Subcutaneous abdominal adipose tissue (tissue), 5 donors: ENCODE measurements at regions not wholly inside any gene's neighbourhood (a gene's known extent, or its start where the extent isn't known, plus 50 kb on each side); places are given as distances from the start of the nearest gene placed in this dataset.
"Not testable (repeated sequence)": the region's sequence is repeated elsewhere in the genome, so short reads cannot be mapped to it uniquely, and the experiment has no call there.

Experiments used
- H3K27ac ChIP-seq: one replicate; pipeline ENCODE4 v1.7.0; 2013; ENCODE audit warnings: low read depth, mild to moderate bottlenecking, inconsistent platforms, low read length, moderate library complexity
- H3K27me3 ChIP-seq, 5 donors: one replicate each; pipeline ENCODE4 v1.7.0; 2013; ENCODE audit warnings: low read length in 5 of 5, inconsistent platforms in 1 of 5; ENCODE audit not compliant: control insufficient read depth in 5 of 5, insufficient read depth in 4 of 5
- H3K36me3 ChIP-seq, 5 donors: one replicate each; pipeline ENCODE4 v1.7.0; 2013; ENCODE audit warnings: low read length in 5 of 5; ENCODE audit not compliant: control insufficient read depth in 5 of 5, insufficient read depth in 5 of 5
- H3K4me1 ChIP-seq, 5 donors: one replicate each; pipeline ENCODE4 v1.7.0; 2013; ENCODE audit warnings: low read length in 5 of 5, mild to moderate bottlenecking in 3 of 5, moderate library complexity in 1 of 5; ENCODE audit not compliant: control insufficient read depth in 5 of 5, insufficient read depth in 5 of 5
- H3K4me3 ChIP-seq, 5 donors: one replicate each; pipeline ENCODE4 v1.7.0; 2013; ENCODE audit warnings: low read length in 5 of 5, low read depth in 1 of 5
- H3K9ac ChIP-seq, 5 donors: one replicate each; pipeline ENCODE4 v1.7.0; 2013; ENCODE audit warnings: low read length in 5 of 5, mild to moderate bottlenecking in 4 of 5, moderate library complexity in 3 of 5
- H3K9me3 ChIP-seq, 5 donors: one replicate each; pipeline ENCODE4 v1.7.0; 2013; ENCODE audit warnings: low read length in 5 of 5; ENCODE audit not compliant: control insufficient read depth in 5 of 5
- donor health status: healthy.
- donor health status: healthy.
- donor health status: healthy.
- donor health status: healthy.
- donor health status: healthy.

DNA sequence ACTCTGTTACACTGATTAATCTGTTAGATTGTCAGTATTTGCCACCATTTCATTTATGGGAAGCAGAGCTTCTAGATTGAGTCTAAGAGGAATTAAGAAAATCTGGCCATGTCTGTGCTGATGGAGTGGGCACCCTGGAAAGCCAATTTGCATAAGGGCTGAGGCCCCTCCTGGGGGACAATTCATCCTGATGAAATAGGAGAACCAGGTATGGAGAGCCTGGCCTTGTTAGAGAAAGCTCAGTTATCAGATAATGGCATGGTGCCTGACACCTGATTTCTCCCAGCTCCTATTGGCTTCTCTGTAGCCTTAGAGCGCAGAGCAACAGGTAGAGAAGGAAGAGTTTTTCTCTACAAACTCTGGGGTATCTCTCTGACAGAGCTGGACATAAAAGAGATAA lies 114.2 kb downstream of the EBLN2 start:
- Histone ChIP-seq H3K27me3 (no peaks in the 10 kb centered on the region), H3K36me3 (no peaks in the 10 kb centered on the region), H3K27ac (no peak overlapping the region), H3K4me3 (no peak overlapping the region), H3K9me3 (peaks cover 0 to 6% (median 0%) of the 10 kb centered on the region in 5 donors), H3K9ac (no peak overlapping the region), H3K4me1 (no peaks in the 10 kb centered on the region)

DNA sequence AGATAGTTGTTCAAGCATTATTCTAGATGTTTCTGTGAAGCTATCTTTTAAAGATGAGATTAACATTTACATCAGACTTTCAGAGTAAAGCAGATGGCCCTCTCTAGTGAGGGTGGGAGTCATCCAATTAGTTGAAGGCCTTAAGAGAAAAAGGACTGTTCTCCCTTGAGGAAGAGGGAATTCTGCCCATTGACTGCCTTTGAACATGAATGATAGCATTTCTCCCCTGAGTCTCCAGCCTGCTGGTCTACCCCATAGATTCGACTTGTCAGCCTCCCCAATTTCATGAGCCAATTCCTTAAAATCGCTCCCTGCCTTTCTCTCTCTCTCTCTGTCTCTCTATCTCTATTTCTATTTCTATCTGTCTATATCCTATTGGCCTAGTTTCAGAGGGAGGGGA lies 115.5 kb downstream of the EBLN2 start:
- Histone ChIP-seq H3K4me3 (no peak overlapping the region), H3K27ac (no peak overlapping the region), H3K9me3 (peaks cover 0 to 6% (median 0%) of the 10 kb centered on the region in 5 donors), H3K36me3 (no peaks in the 10 kb centered on the region), H3K27me3 (no peaks in the 10 kb centered on the region), H3K9ac (no peak overlapping the region), H3K4me1 (no peaks in the 10 kb centered on the region)

- no peaks in the 10 kb centered on the region for H3K4me1 ChIP-seq
- no peak overlapping the region for H3K4me3 ChIP-seq
- no peak overlapping the region for H3K9ac ChIP-seq
- H3K36me3 ChIP-seq: no peaks in the 10 kb centered on the region
- no peak overlapping the region for H3K27ac ChIP-seq
- H3K9me3 ChIP-seq: peaks cover 0 to 6% (median 0%) of the 10 kb centered on the region in 5 donors
- no peaks in the 10 kb centered on the region for H3K27me3 ChIP-seq
These were observed 116.4 kb downstream of the EBLN2 start for GRCh38 chr3:73177827-73178226.

DNA sequence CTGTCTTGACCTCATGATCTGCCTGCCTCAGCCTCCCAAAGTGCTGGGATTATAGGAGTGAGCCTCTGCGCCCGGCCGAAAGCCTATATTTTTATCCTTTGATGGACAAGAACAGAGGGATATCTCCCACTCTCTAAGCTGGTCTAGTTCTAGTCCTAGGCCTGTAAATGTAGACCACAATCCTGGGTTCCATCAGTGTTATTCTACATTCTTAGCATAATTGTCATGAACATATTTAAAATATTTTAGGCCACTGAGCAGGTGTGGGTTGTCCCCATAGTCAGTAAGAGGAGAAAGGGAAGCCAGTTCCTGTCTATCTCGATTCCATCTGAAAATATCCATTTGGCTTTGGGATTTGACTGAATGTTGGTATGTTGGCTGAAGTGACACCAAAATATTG lies 118.1 kb downstream of the EBLN2 start:
- H3K27me3 ChIP-seq: no peaks in the 10 kb centered on the region
- no peak overlapping the region for H3K27ac ChIP-seq
- H3K4me3 ChIP-seq: no peak overlapping the region
- peaks cover 0 to 6% (median 0%) of the 10 kb centered on the region in 5 donors for H3K9me3 ChIP-seq
- H3K36me3 ChIP-seq: no peaks in the 10 kb centered on the region
- no peaks in the 10 kb centered on the region for H3K4me1 ChIP-seq
- H3K9ac ChIP-seq: no peak overlapping the region

DNA sequence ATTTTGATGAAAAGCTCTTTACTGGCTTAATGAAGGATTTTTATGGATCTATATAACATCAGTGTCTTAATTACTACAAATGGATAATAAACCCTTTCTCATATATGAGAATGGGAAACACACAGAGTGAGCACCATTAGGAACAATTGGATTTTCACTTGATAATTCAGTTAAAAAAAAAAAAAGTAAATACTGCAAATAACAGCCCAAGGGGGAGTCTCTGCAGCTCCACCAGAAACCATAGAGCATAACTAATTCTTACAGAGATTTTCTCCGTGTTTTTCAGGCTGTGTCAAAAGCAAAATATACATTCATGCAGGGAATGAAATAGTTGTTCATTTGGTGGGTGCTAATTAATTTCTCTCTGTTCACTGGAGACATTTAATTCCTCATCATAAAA lies 125.3 kb downstream of the EBLN2 start:
- H3K4me1 ChIP-seq: peaks cover 0 to 8% (median 4%) of the 10 kb centered on the region in 5 donors
- H3K27ac ChIP-seq: no peak overlapping the region
- no peak overlapping the region for H3K9ac ChIP-seq
- no peaks in the 10 kb centered on the region for H3K27me3 ChIP-seq
- H3K4me3 ChIP-seq: no peak overlapping the region
- H3K9me3 ChIP-seq: no peaks in the 10 kb centered on the region
- H3K36me3 ChIP-seq: no peaks in the 10 kb centered on the region

GRCh38 chr3:73187328-73187727 lies 125.9 kb downstream of the EBLN2 start:
- Histone ChIP-seq H3K9me3 (no peaks in the 10 kb centered on the region), H3K36me3 (no peaks in the 10 kb centered on the region), H3K27ac (no peak overlapping the region), H3K9ac (no peak overlapping the region), H3K4me3 (no peak overlapping the region), H3K4me1 (peaks cover 0 to 8% (median 4%) of the 10 kb centered on the region in 5 donors), H3K27me3 (no peaks in the 10 kb centered on the region)

GRCh38 chr3:73188707-73189106 lies 127.2 kb downstream of the EBLN2 start:
- Histone ChIP-seq H3K27me3 (no peaks in the 10 kb centered on the region), H3K9me3 (no peaks in the 10 kb centered on the region), H3K36me3 (no peaks in the 10 kb centered on the region), H3K4me1 (peaks cover 0 to 8% (median 4%) of the 10 kb centered on the region in 5 donors), H3K27ac (no peak overlapping the region), H3K4me3 (no peak overlapping the region), H3K9ac (no peak overlapping the region)

DNA sequence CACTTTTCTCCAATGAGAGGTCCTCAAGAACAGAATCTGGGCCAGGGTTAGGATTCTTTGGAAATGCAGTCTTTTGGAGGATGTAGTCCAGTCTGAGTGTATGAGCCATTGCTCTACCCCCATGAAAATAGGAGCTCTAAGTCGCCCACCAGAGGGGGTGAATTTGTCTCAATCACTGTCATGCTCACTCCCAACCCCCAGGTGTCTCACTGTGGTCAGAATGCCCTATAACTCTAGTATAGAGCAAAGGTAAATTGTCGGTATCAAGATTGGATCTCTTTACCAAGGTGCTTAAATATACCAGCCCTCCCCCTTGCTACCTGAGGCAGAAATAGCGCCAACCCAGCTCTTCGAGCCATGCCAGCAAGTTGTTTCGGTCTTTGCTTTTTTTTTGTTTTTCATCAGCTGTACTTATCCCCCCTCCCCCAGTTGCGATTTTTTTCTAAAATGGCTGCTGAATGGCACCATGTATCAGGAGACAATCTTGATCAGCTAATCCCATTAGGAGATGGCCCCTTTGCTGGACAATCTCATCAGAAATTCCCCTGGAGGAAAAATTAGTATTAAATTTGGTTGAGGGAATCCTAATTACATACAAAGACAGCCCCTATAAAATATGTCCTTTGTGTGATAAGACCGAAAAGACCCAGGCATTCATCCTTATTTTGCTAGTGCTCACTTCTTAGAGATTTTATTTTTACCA lies 130.7 kb downstream of the EBLN2 start:
- no peak overlapping the region for H3K4me3 ChIP-seq
- H3K27ac ChIP-seq: no peak overlapping the region
- no peaks in the 10 kb centered on the region for H3K36me3 ChIP-seq
- no peaks in the 10 kb centered on the region for H3K9me3 ChIP-seq
- H3K9ac ChIP-seq: no peak overlapping the region
- peaks cover 0 to 8% (median 4%) of the 10 kb centered on the region in 5 donors for H3K4me1 ChIP-seq
- no peaks in the 10 kb centered on the region for H3K27me3 ChIP-seq

- H3K27ac ChIP-seq, H3K9ac ChIP-seq, H3K4me1 ChIP-seq, H3K9me3 ChIP-seq, H3K4me3 ChIP-seq, H3K36me3 ChIP-seq, H3K27me3 ChIP-seq: not testable (repeated sequence)
These were observed 132.5 kb downstream of the EBLN2 start for GRCh38 chr3:73193943-73194342.

- Histone ChIP-seq H3K9me3 (no peaks in the 10 kb centered on the region), H3K27ac (no peak overlapping the region), H3K4me1 (peaks cover 0 to 7% (median 3%) of the 10 kb centered on the region in 5 donors), H3K4me3 (no peak overlapping the region), H3K36me3 (no peaks in the 10 kb centered on the region), H3K27me3 (no peaks in the 10 kb centered on the region), H3K9ac (no peak overlapping the region)
These were observed 135.7 kb downstream of the EBLN2 start for GRCh38 chr3:73197187-73197586.
